ENCODE measurements at regions not wholly inside any gene's neighbourhood (a gene's known extent, or its start where the extent isn't known, plus 50 kb on each side); places are given as distances from the start of the nearest gene placed in this dataset.

DNA sequence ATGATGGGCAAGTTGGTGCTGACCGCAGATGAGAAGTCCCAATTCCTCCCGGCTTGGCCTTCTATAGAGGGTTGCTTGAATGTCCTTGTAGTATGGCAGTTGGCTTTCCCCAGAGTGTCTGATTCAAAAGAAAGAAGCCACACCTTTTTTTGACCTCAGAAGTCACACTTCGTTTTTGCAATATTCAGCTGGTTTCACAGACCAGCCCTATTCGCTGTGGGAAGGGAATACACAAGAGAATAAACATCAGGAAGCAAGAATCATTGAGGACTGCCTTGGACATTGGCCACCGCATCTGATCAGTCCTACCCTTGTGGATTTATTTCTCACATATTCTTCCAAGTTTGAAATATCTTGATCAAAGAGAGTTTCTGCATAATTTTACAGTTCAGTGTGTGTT is 228.6 kb upstream of the SUCLG2 start:
- intact Hi-C loops (cut with DNase I): no loop called here
- no peak for ATAC-seq
- TF ChIP-seq, protein P1, sequence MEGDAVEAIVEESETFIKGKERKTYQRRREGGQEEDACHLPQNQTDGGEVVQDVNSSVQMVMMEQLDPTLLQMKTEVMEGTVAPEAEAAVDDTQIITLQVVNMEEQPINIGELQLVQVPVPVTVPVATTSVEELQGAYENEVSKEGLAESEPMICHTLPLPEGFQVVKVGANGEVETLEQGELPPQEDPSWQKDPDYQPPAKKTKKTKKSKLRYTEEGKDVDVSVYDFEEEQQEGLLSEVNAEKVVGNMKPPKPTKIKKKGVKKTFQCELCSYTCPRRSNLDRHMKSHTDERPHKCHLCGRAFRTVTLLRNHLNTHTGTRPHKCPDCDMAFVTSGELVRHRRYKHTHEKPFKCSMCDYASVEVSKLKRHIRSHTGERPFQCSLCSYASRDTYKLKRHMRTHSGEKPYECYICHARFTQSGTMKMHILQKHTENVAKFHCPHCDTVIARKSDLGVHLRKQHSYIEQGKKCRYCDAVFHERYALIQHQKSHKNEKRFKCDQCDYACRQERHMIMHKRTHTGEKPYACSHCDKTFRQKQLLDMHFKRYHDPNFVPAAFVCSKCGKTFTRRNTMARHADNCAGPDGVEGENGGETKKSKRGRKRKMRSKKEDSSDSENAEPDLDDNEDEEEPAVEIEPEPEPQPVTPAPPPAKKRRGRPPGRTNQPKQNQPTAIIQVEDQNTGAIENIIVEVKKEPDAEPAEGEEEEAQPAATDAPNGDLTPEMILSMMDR (IDR thresholded peaks at IDR 0.05): no peak
- Histone ChIP-seq H3K9me3 (no peaks in the 10 kb centered on the region), H3K36me3 (no peaks in the 10 kb centered on the region), H3K4me1 (no peaks in the 10 kb centered on the region), H3K4me3 (no peak overlapping the region), H3K27me3 (ENCODE audit: low read depth) (no peaks in the 10 kb centered on the region), H3K27ac (no peak overlapping the region)
- no peak for DNase-seq

DNA sequence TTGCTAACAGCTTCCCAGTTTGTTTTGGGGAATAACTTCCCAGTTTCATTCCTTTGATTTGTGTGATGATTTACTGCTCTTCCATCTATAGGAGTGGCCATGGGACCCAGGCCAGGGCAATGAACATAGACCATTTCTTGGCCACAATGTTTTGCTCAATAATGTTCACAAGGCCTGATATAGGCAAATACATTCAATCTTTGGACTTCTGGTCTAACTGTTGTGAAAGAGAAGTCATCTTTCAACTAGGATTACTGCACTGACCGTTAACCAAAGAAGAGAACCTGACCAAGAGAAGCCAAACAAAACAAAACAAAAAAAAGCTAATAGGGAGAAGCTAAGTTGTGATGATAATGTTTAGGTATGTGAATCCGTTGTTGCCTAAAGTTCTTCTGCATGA is 221.8 kb upstream of the SUCLG2 start:
- Histone ChIP-seq H3K27me3 (ENCODE audit: low read depth) (no peaks in the 10 kb centered on the region), H3K27ac (no peak overlapping the region), H3K36me3 (no peaks in the 10 kb centered on the region), H3K4me3 (no peak overlapping the region), H3K9me3 (no peaks in the 10 kb centered on the region), H3K4me1 (no peaks in the 10 kb centered on the region)
- ATAC-seq (no peak), DNase-seq (no peak)
- intact Hi-C loops (cut with DNase I): no loop called here
- TF ChIP-seq, protein P1 (IDR thresholded peaks at IDR 0.05): no peak

DNA sequence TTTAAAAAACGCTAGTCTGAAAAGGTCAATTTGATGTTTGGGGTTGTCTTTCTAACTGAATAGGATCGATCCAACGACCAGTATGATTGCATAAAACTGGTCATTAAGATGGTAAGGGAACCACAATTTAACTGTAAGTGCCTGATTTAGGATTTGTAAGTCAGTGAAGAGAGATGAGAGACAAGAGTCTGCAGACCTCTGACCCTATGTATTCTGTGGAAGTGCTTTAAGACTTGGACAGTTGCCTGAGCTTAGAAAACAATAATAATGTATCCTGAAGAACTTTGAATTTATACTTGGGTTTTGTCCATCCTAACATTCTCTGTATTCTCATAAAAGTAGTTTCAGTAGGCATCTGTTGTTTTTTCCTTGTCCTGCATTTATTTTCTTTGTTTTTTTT is 221.4 kb upstream of the SUCLG2 start:
- Histone ChIP-seq H3K27me3 (ENCODE audit: low read depth) (no peaks in the 10 kb centered on the region), H3K9me3 (no peaks in the 10 kb centered on the region), H3K4me1 (no peaks in the 10 kb centered on the region), H3K4me3 (no peak overlapping the region), H3K36me3 (no peaks in the 10 kb centered on the region), H3K27ac (no peak overlapping the region)
- DNase-seq (no peak), ATAC-seq (no peak)
- intact Hi-C loops (cut with DNase I): no loop called here
- TF ChIP-seq, protein P1 (IDR thresholded peaks at IDR 0.05): no peak

DNA sequence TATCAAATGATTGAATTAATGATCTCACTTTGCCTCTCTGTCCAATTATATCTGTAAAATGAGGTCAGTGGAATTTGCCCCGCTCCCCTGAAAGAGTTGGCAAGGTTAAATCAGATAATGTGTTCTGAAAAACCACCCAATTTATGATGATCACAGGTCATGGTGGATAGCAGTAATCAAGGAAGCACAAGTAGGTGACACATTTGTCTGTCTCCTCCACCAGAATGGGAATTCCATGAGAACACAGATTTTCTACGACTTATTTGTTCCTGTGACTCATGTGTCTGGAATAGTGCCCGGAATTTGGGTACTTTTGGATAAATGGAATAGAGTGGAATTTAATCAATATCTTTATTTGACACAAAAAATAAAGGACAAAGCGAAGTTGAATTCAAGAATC is 220.9 kb upstream of the SUCLG2 start:
- H3K27me3 ChIP-seq (ENCODE audit: low read depth): no peaks in the 10 kb centered on the region
- no peaks in the 10 kb centered on the region for H3K36me3 ChIP-seq
- TF ChIP-seq, protein P1 (IDR thresholded peaks at IDR 0.05): no peak
- H3K4me3 ChIP-seq: no peak overlapping the region
- ATAC-seq (no peak), DNase-seq (no peak)
- intact Hi-C loops (cut with DNase I): no loop called here
- H3K4me1 ChIP-seq: no peaks in the 10 kb centered on the region
- H3K9me3 ChIP-seq: no peaks in the 10 kb centered on the region
- no peak overlapping the region for H3K27ac ChIP-seq

DNA sequence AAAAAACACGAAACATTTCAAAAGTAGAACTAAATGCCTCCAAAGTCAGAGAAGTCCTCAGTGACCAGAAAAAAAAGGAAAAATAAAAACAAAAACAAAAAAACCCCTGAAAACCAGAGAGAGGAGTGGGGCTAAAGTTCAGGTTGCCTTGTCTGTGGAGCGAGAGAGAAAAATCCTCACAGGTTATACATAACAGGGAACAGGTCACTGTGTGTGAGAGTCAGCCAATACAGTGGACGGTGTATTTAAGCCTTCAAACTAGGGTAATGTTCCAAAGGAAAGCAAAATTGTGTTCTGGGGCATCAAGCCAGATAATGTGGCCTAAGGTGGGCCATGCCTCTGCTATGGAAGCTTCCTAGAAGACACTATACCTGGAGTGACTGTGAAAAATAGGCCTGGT is 216.1 kb upstream of the SUCLG2 start:
- intact Hi-C loops (cut with DNase I): no loop called here
- DNase-seq (no peak), ATAC-seq (no peak)
- H3K27ac ChIP-seq: no peak overlapping the region
- H3K4me3 ChIP-seq: no peak overlapping the region
- H3K4me1 ChIP-seq: no peaks in the 10 kb centered on the region
- H3K9me3 ChIP-seq: no peaks in the 10 kb centered on the region
- TF ChIP-seq, protein P1 (IDR thresholded peaks at IDR 0.05): no peak
- H3K36me3 ChIP-seq: no peaks in the 10 kb centered on the region
- H3K27me3 ChIP-seq (ENCODE audit: low read depth): no peaks in the 10 kb centered on the region

DNA sequence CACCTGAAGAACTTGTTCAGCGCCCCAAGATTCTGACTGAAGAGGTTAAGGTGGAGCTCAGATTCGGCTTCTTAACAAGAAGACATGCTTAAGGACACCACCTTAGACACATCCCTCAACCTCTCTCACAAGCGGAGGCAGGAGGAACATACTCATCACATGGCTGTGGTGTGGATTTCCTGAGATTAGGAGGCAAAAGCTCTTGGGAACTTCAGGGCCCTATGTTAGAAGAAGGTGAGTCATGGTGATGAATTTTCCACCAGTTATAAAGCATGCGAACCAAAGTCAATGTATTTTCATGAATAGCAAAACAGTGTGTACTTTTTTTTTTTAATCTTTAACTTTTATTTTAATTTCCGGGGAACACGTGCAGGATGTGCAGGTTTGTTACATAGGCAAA is 212.2 kb upstream of the SUCLG2 start:
- TF ChIP-seq, protein P1 (IDR thresholded peaks at IDR 0.05): no peak
- no peak overlapping the region for H3K27ac ChIP-seq
- intact Hi-C loops (cut with DNase I): no loop called here
- no peaks in the 10 kb centered on the region for H3K4me1 ChIP-seq
- H3K4me3 ChIP-seq: no peak overlapping the region
- no peak for ATAC-seq
- DNase-seq: no peak
- no peaks in the 10 kb centered on the region for H3K36me3 ChIP-seq
- H3K9me3 ChIP-seq: no peaks in the 10 kb centered on the region
- H3K27me3 ChIP-seq (ENCODE audit: low read depth): no peaks in the 10 kb centered on the region

Data from lower lobe of right lung (tissue), 2 donors.